ENCODE measurements at regions not wholly inside any gene's neighbourhood (a gene's known extent, or its start where the extent isn't known, plus 50 kb on each side); places are given as distances from the start of the nearest gene placed in this dataset.
"Not testable (repeated sequence)": the region's sequence is repeated elsewhere in the genome, so short reads cannot be mapped to it uniquely, and the experiment has no call there.

- DNase-seq = no peak
Measured at GRCh38 chr1:100629391-100629790, 90.2 kb upstream of the VCAM1 start.

- no peak for DNase-seq
Measured at GRCh38 chr1:100631015-100631551, 88.5 kb upstream of the VCAM1 start.

- no peak for DNase-seq
Measured at GRCh38 chr1:100642826-100643225, 76.7 kb upstream of the VCAM1 start.

- no peak for DNase-seq
Measured at GRCh38 chr1:100643471-100644196, 75.9 kb upstream of the VCAM1 start.

GRCh38 chr1:100646001-100646400 lies 73.5 kb upstream of the VCAM1 start:
- no peak for DNase-seq

- no peak for DNase-seq
Measured at GRCh38 chr1:100649146-100649545, 70.4 kb upstream of the VCAM1 start.

- DNase-seq = no peak
Measured at GRCh38 chr1:100657876-100658715, 61.4 kb upstream of the VCAM1 start.

GRCh38 chr1:100658716-100659026 lies 60.9 kb upstream of the VCAM1 start:
- DNase-seq = no peak

GRCh38 chr1:100661176-100661575 lies 58.4 kb upstream of the VCAM1 start:
- DNase-seq = no peak

GRCh38 chr1:100668494-100668893 lies 51.0 kb upstream of the VCAM1 start:
- DNase-seq = not testable (repeated sequence)
